Endothelial cell of umbilical vein (primary cell): ENCODE measurements at regions not wholly inside any gene's neighbourhood (a gene's known extent, or its start where the extent isn't known, plus 50 kb on each side); places are given as distances from the start of the nearest gene placed in this dataset.
"Not testable (repeated sequence)": the region's sequence is repeated elsewhere in the genome, so short reads cannot be mapped to it uniquely, and the experiment has no call there.

ENCODE experiments used
- BruUV-seq: library from RNA; stranded (reverse); fragments of 400-500 nt; replicated peaks from 2 replicates; lab custom pipeline; 2021; lab: Mats Ljungman, UMichigan
- CTCF ChIA-PET: fragments of 300-600, 350-600 bp; sonication (Branson Sonifier 250); formaldehyde crosslinking; loops from one replicate; lab custom pipeline; 2021; ENCODE audit warnings: antibody characterized with exemption, inconsistent platforms; lab: Charles Lee
- POLR2A ChIA-PET: fragments of 300-600, 350-600 bp; sonication (Branson Sonifier 250); formaldehyde crosslinking; loops from one replicate; lab custom pipeline; 2021; ENCODE audit warnings: antibody characterized with exemption, inconsistent platforms; lab: Charles Lee
- DNase-seq: peaks from one replicate; pipeline ENCODE4 v3.0.0-alpha.2; 2011; ENCODE audit warnings: low read depth, low spot score
- FAIRE-seq: peaks from 2 replicates; lab custom pipeline; 2011; peaks lifted over from hg19 to GRCh38; lab: Jason Lieb, UNC
- H2AFZ ChIP-seq: 2 replicates; pipeline ENCODE4 v1.6.0; 2012; ENCODE audit warnings: low read depth, low read length, control low read depth, inconsistent platforms
- H3K27ac ChIP-seq: 2 replicates; pipeline ENCODE4 v1.5.1; 2011; ENCODE audit warnings: low read depth, mild to moderate bottlenecking, control low read depth, low read length, moderate library complexity; ENCODE audit not compliant: insufficient read depth
- H3K27me3 ChIP-seq, 2 experiments: 2 replicates each; pipeline versions ENCODE4 v1.6.0 to v1.6.1; 2011; ENCODE audit warnings: low read length in 2 of 2, mixed read lengths in 1 of 2; ENCODE audit not compliant: control insufficient read depth in 2 of 2, insufficient read depth in 2 of 2
- H3K36me3 ChIP-seq, 2 experiments: 2 replicates in 1 of 2; 3 replicates in 1 of 2; pipeline ENCODE4 v1.5.1; 2011; ENCODE audit warnings: low read length in 2 of 2, mild to moderate bottlenecking in 1 of 2, moderate library complexity in 1 of 2; ENCODE audit not compliant: control insufficient read depth in 2 of 2, insufficient read depth in 2 of 2; ENCODE audit errors: extremely low read depth in 1 of 2
- H3K4me1 ChIP-seq: 3 replicates; pipeline ENCODE4 v1.5.1; 2011; ENCODE audit warnings: mild to moderate bottlenecking, low read length; ENCODE audit not compliant: control insufficient read depth, insufficient read depth; ENCODE audit errors: extremely low read depth
- H3K4me2 ChIP-seq: 2 replicates; pipeline ENCODE4 v1.6.1; 2011; ENCODE audit warnings: low read length, control low read depth, mixed read lengths; ENCODE audit not compliant: insufficient read depth
- H3K4me3 ChIP-seq, 3 experiments: fragments of 200-600 bp in 1 of 3; sonication (generic), shearing (Covaris generic) in 1 of 3; replicated peaks in 1 of 3; 2 replicates each; pipeline ENCODE4 v1.5.1; 2011 to 2016; ENCODE audit warnings: control low read depth in 3 of 3, low read length in 3 of 3, mild to moderate bottlenecking in 2 of 3, inconsistent platforms in 1 of 3, low read depth in 1 of 3, moderate library complexity in 1 of 3; ENCODE audit not compliant: insufficient read depth in 1 of 3
- H3K79me2 ChIP-seq: 2 replicates; pipeline ENCODE4 v1.6.0; 2012; ENCODE audit warnings: low read length, inconsistent platforms; ENCODE audit not compliant: control insufficient read depth, insufficient read depth
- H3K9ac ChIP-seq: replicated peaks from 2 replicates; pipeline ENCODE3; 2011; ENCODE audit warnings: low read length, control low read depth; ENCODE audit not compliant: insufficient read depth; ENCODE audit errors: extremely low read depth
- H3K9me1 ChIP-seq: replicated peaks from 3 replicates; pipeline ENCODE4 v1.6.0; 2011; ENCODE audit warnings: mild to moderate bottlenecking, low read length; ENCODE audit not compliant: control insufficient read depth, insufficient read depth; ENCODE audit errors: extremely low read depth
- H3K9me3 ChIP-seq: replicated peaks from 2 replicates; pipeline ENCODE4 v1.5.1; 2012; ENCODE audit warnings: low read length, inconsistent platforms; ENCODE audit not compliant: control insufficient read depth, insufficient read depth
- H4K20me1 ChIP-seq: replicated peaks from 2 replicates; pipeline ENCODE3; 2011; ENCODE audit warnings: mild to moderate bottlenecking, low read length; ENCODE audit not compliant: control insufficient read depth, insufficient read depth; ENCODE audit errors: extremely low read depth
- CTCF ChIP-seq, 2 donors: IDR thresholded peaks; 1 replicate in 1 of 2; 2 replicates in 1 of 2; pipeline ENCODE4 v1.5.1; 2011; ENCODE audit warnings: low read length in 2 of 2, mild to moderate bottlenecking in 2 of 2, moderate library complexity in 2 of 2, control low read depth in 1 of 2, inconsistent platforms in 1 of 2, low read depth in 1 of 2; ENCODE audit not compliant: insufficient read depth in 1 of 2; ENCODE audit errors: extremely low read depth in 1 of 2
- EZH2 ChIP-seq: IDR thresholded peaks from 2 replicates; pipeline ENCODE4 v1.6.1; 2012; ENCODE audit warnings: borderline replicate concordance, low read depth, mild to moderate bottlenecking, moderate library complexity, low read length, inconsistent platforms; ENCODE audit not compliant: severe bottlenecking
- FOS ChIP-seq: IDR thresholded peaks from 2 replicates; pipeline ENCODE4 v1.6.1; 2011; ENCODE audit warnings: mild to moderate bottlenecking, low read length, moderate library complexity, borderline replicate concordance; ENCODE audit not compliant: insufficient read depth
- GATA2 ChIP-seq: IDR thresholded peaks from 2 replicates; pipeline ENCODE4 v1.7.0; 2011; ENCODE audit warnings: low read depth, mild to moderate bottlenecking, moderate library complexity, mixed read lengths, low read length; ENCODE audit not compliant: insufficient read length, insufficient read depth
- JUN ChIP-seq: IDR thresholded peaks from 2 replicates; pipeline ENCODE4 v1.6.1; 2011; ENCODE audit warnings: borderline replicate concordance, low read depth; ENCODE audit not compliant: insufficient read length, insufficient read depth
- MAX ChIP-seq: IDR thresholded peaks from 2 replicates; pipeline ENCODE4 v1.6.1; 2011; ENCODE audit not compliant: insufficient read depth, insufficient read length
- MYC ChIP-seq: IDR thresholded peaks from one replicate; pipeline ENCODE4 v1.6.1; 2011; ENCODE audit warnings: mild to moderate bottlenecking, low read depth, low read length
- POLR2A ChIP-seq: IDR thresholded peaks from 2 replicates; pipeline ENCODE4 v1.6.1; 2012; ENCODE audit warnings: low read depth, mild to moderate bottlenecking, control low read depth, low read length
- POLR2AphosphoS5 ChIP-seq: IDR thresholded peaks from 2 replicates; pipeline ENCODE4 v1.6.1; 2012; ENCODE audit warnings: low read depth, mild to moderate bottlenecking, control low read depth, low read length, moderate library complexity; ENCODE audit not compliant: insufficient read depth
- dilution Hi-C: fragments of 300-500 bp; cut with MboI; formaldehyde crosslinking; loops from one replicate; pipeline ENCODE4 v1.15.0; 2019; ENCODE audit warnings: low sequenced_read_pairs; ENCODE audit not compliant: extremely low pct_ligation_motif_present
- intact Hi-C: fragments of 100-400 bp; cut with micrococcal nuclease; formaldehyde crosslinking; loops from one replicate; pipeline ENCODE4 v1.10.0; 2022

GRCh38 chrX:129337264-129337663 lies 186.0 kb downstream of the SMARCA1 start:
- POLR2A ChIA-PET, FAIRE-seq, CTCF ChIA-PET, DNase-seq, H3K4me1 ChIP-seq, intact Hi-C loops, H3K4me2 ChIP-seq, H3K27ac ChIP-seq, H3K9me3 ChIP-seq, H3K79me2 ChIP-seq, H3K4me3 ChIP-seq, H3K36me3 ChIP-seq, BruUV-seq, H4K20me1 ChIP-seq, H3K9me1 ChIP-seq, H3K27me3 ChIP-seq, dilution Hi-C loops, H3K9ac ChIP-seq, H2AFZ ChIP-seq: not testable (repeated sequence)

DNA sequence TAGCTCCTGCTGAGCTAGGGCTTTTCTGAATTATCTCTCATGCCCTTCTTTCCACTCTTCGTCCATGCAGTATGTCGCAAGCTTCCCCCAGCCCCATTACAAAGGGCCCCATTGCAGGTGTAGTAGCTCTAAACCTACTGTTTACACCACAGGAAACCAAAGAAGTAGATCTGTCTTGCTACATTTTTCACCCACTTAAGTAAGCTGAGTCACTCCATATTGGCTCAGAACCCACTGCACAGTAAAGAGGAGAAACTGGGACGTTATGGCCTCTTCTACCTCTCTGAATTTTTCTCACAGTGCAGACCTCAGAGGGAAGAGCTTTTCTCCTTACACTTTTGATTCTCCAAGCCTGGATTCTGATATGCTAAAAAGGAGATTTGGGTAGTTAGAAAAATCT lies 200.2 kb downstream of the SMARCA1 start:
- Histone ChIP-seq H3K9ac (no peak overlapping the region), H3K9me3 (no peaks in the 10 kb centered on the region), H3K27ac (no peak overlapping the region), H3K9me1 (no peaks in the 10 kb centered on the region), H3K4me1 (no peaks in the 10 kb centered on the region), H3K79me2 (no peaks in the 10 kb centered on the region), H3K4me3 (no peak overlapping the region), H4K20me1 (no peaks in the 10 kb centered on the region), H3K27me3 (no peaks in the 10 kb centered on the region), H3K36me3 (no peaks in the 10 kb centered on the region), H3K4me2 (no peak overlapping the region), H2AFZ (no peak overlapping the region)
- BruUV-seq: no TSS peak
- TF ChIP-seq POLR2A (no peak), FOS (no peak), POLR2AphosphoS5 (no peak), EZH2 (no peak), MAX (no peak), JUN (no peak), CTCF (IDR thresholded peaks at IDR 0.05; ENCODE audit: extremely low read depth in 1 of 2, insufficient read depth in 1 of 2, low read depth in 1 of 2, low read length in 2 of 2) (no peak), GATA2 (no peak), MYC (no peak)
- ChIA-PET POLR2A (no interaction called here), CTCF (no interaction called here)
- DNase-seq (no peak), FAIRE-seq (no peak)
- dilution Hi-C loops (no loop called here), intact Hi-C loops (no loop called here)
